GM21717 (cell line): ENCODE measurements at regions not wholly inside any gene's neighbourhood (a gene's known extent, or its start where the extent isn't known, plus 50 kb on each side); places are given as distances from the start of the nearest gene placed in this dataset.
"Not testable (repeated sequence)": the region's sequence is repeated elsewhere in the genome, so short reads cannot be mapped to it uniquely, and the experiment has no call there.

ENCODE experiments used
- ATAC-seq: cut with Tn5 transposase; IDR thresholded peaks from one replicate; pipeline ENCODE4 v1.9.1; 2021; ENCODE audit warnings: mild to moderate bottlenecking, moderate library complexity; ENCODE audit not compliant: unreplicated experiment

- ATAC-seq, result no peak
Observed at GRCh38 chr9:22217254-22217653, 208.1 kb upstream of the CDKN2B start.

GRCh38 chr9:22225856-22226255 is 216.8 kb upstream of the CDKN2B start:
- not testable (repeated sequence) for ATAC-seq

DNA sequence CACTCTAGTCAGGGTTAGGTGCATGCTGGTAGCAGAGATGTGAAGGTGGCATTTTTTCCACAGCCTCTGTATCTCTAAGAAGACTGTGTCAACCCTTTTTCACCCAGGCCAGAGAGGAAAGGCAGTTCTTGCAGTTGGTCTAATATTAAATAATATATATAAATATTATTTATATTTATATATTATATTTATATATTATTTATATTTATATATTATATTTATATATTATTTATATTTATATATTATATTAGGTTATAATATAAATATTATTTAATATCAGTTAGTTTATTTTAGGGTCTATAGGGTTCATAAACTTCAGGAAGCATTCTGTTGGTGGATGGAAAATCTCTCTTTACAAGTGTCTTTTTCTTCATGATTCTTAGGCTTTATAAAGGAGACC is 218.6 kb upstream of the DMRTA1 start:
- no peak for ATAC-seq

GRCh38 chr9:22228542-22228941 is 218.1 kb upstream of the DMRTA1 start:
- ATAC-seq, result no peak

- ATAC-seq, result no peak
Observed at GRCh38 chr9:22229069-22229468, 217.6 kb upstream of the DMRTA1 start.

DNA sequence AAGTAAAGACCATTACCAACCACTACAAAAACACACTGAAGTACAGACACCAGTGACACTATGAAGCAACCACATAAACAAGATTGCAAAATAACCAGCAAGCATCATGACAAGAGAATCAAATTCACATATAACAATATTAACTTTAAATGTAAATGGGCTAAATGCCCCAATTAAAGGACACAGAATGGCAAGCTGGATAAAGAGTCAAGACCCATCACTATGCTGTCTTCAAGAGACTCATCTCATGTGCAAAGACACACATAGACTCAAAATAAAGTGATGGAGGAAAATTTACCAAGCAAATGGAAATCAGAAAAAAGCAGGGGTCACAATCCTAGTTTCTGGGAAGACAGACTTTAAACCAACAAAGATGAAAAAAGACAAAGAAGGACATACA is 215.3 kb upstream of the DMRTA1 start:
- not testable (repeated sequence) for ATAC-seq

- ATAC-seq, result no peak
Observed at GRCh38 chr9:22232971-22233370, 213.7 kb upstream of the DMRTA1 start.

DNA sequence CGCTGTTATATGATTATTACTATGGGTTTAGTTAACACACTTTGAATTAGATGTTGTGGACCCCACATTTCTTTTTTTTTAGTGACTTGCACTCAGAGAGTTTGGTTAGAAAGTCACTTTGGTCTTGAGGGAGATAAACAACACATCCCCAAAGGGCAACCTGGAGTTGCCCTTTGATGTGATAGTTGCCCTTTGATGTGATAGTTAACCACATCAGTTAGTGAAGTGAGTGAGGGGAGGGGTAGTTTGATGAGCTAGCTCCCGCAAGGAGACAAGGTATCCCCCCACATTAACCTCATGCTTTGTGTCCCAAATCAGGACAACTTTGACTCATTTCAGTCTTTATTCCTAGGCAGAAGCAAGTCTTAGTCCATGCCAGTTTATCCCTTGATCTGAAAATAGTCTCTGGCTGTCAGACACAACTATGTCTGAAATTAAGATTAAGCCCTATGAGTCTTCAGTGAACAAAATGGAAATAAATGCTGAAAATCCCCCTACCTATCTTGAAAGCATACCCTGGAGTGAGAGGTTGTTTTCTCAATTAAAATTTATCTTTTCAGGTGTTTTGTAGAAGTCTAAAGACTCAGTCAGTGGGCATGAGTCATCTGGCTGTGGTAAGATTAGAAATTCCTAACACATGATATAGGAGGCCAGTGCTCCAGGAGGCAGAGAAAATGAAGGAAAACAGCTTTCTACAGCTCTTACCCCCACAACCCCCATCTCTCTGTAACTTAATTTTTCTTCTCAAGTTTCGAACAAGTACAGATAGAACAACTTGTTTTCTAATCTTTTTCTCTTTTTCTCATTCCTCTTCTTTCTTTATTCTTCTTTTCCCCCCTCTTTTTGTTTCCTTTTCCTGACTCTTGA is 208.9 kb upstream of the DMRTA1 start:
- ATAC-seq, result no peak

- no peak for ATAC-seq
Observed at GRCh38 chr9:22238809-22239684, 207.6 kb upstream of the DMRTA1 start.

DNA sequence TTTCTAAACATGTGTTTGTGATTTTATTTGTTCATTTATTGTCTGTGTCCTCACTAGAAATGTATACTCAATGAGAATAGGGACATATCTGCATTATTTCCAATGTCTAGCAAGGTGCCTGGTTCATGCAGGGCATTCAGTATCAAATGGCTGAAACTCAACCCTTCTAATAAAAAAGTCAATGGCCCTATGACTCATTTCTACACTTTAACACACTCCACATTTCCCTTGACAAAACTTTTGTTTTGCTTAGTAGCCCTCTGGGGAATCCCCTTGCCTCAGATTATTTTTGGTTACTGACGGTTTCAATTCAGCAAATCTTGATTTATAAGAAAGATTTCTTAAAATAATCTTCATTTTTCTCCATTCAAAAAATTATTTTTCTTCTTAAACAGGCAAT is 206.0 kb upstream of the DMRTA1 start:
- ATAC-seq, result peak; percentile 69

DNA sequence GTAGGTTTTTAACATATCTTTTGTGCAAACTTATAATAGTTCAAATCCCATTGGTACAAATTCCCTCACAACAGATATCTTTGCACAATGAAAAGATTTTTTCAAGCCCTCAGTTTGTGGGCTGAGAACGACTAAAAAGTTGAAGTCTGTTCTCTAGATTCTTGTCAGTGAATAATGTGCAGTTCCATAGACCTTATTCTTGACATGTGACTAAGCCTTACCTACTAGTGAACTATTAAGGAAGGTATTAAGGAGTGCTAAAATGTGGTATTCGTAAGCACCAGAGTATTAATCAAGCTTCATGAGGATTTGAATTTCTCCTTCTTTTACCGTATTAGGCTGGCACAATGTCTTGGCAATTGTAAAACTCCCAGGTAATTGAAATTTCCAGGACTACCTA is 205.6 kb upstream of the DMRTA1 start:
- no peak for ATAC-seq

GRCh38 chr9:22241611-22242010 is 205.0 kb upstream of the DMRTA1 start:
- no peak for ATAC-seq

- ATAC-seq, result peak; percentile 43
Observed at GRCh38 chr9:22244139-22245011, 202.2 kb upstream of the DMRTA1 start.

- ATAC-seq, result no peak
Observed at GRCh38 chr9:22255337-22255736, 191.3 kb upstream of the DMRTA1 start.

- no peak for ATAC-seq
Observed at GRCh38 chr9:22256381-22256780, 190.2 kb upstream of the DMRTA1 start.

DNA sequence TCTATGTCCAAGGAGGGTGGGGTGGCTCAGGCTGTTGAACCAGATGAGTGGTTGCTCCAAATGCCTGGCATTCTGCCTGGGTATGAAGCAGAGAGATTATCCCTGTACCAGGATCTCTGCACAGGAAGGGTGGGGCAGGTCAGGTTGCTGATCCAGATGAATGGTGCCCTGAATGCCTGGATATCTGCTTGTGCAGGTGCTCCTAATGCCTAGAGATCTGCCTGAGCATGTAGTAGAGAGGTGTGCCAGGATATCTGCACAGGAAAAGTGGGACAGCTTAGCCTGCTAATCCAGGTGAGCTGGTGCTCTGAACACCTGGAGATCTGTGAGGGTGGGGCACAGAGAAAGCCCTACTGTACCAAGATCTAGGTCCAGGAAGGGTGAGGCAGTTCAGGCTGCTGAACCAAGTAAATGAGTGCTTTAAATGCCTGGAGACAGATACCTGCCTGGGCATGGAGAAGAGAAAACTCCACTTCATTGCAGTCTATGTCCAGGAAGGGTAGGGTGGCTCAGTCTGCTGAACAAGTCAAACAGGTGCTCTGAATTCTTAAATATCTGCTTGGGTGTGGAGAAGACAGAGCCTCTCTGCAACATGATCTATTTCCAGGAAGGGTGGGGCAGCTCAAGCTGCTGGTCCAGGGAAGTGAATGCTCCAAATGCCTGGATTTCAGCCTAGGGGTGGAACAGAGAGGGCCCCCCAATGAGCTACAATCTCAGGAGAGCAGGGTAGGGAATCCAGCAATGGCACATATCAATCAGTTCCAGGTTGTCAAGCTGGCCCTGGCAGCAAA is 189.4 kb upstream of the DMRTA1 start:
- ATAC-seq, result no peak

- ATAC-seq, result no peak
Observed at GRCh38 chr9:22265038-22265437, 181.6 kb upstream of the DMRTA1 start.

DNA sequence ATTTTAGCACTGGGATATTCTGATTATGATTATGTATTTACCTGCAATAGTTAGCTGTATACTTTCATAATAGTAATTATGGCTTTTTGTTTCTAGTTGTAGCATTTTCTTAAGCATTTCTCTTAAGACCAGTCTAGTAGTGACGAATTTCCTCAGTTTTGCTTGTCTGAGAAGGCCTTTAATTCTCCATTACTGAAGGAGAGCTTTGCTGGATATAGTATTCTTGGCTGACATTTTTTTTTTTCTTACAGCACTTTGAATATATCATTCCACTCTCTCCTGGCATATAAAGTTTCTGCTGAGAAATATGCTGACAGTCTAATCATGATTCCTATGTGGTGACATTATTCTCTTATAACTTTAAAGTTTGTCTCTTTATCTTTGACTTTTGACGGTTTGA is 181.1 kb upstream of the DMRTA1 start:
- ATAC-seq, result no peak

DNA sequence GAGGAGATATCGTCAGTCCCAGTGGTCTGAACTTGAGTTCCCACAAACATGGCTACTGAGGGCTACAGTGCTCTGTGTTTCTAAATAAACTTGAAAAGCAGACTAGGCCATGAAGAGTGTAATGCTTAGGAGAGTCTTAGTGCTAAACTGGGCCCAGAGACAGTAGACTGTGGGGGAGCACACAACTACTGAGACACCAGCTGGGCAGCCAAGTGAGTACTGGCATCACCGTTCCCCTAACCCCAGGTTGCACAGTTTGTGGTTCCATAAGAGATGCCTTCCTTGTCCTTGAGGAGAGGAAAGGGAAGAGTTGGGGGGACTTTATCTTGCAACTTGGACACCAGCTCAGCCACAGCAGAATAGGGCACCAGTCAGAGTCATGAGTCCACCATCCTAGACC is 172.1 kb upstream of the DMRTA1 start:
- ATAC-seq, result no peak

DNA sequence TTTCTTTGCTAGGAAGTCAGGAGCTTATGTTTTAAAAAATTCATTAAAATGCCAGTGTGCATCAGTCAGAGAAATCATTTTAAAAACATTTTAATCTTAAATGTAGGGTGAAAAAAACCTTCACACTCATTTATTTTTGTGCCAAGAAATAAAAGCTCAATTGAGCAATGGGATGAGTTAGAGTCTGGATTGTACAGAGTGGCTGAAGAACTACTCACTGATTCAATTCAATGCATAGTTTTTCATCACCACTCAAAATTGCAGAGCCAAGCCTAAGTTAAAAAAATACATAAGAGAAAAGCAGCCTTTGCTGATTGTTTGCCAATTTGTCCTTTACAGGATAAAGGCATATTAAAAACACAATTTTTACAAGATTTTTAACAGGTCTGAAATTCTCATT is 168.2 kb upstream of the DMRTA1 start:
- no peak for ATAC-seq
